ENCODE measurements at regions not wholly inside any gene's neighbourhood (a gene's known extent, or its start where the extent isn't known, plus 50 kb on each side); places are given as distances from the start of the nearest gene placed in this dataset.
A peak's percentile ranks its signal among the peaks of the same experiment; 100 is the strongest.

- no peak overlapping the region for H3K27ac ChIP-seq (ENCODE audit: low read depth, low read length)
- H3K9me3 ChIP-seq (ENCODE audit: control insufficient read depth in 3 of 3, low read length in 3 of 3), result peaks cover 0 to 3% (median 0%) of the 10 kb centered on the region in 3 donors
- no peak overlapping the region for H3K9ac ChIP-seq (ENCODE audit: low read depth in 1 of 3, low read length in 3 of 3)
These were observed 146.6 kb downstream of the GAS1 start for GRCh38 chr9:86800681-86801080.

DNA sequence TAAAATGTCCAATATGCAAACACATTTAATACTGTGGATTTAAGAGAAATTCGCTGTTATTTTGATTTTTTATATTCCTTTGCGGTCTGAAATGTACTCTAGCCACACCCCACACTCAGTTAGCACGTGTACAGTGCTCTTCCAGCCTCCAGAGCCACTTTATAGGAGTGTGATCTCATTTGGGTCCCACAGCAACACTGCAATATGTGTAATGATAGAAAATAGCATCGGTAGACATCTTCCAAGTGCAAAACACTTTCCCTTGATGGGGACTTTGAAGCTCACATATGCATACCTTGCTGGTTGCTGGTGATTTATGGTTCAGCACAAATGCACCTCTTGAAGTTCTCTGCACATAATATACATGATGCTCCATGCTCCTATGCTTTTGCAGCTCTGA is 148.3 kb downstream of the GAS1 start:
- Histone ChIP-seq H3K4me3 (ENCODE audit: low read length in 3 of 3) (no peak overlapping the region), H3K36me3 (ENCODE audit: control insufficient read depth in 3 of 3, insufficient read depth in 3 of 3, low read length in 3 of 3) (no peaks in the 10 kb centered on the region), H3K27ac (ENCODE audit: low read depth, low read length) (no peak overlapping the region), H3K27me3 (ENCODE audit: control insufficient read depth in 3 of 3, insufficient read depth in 3 of 3, low read length in 3 of 3) (peaks cover 0 to 4% (median 0%) of the 10 kb centered on the region in 3 donors), H3K4me1 (ENCODE audit: control insufficient read depth in 3 of 3, insufficient read depth in 3 of 3, low read length in 3 of 3) (peaks cover 0 to 2% (median 0%) of the 10 kb centered on the region in 3 donors), H3K9ac (ENCODE audit: low read depth in 1 of 3, low read length in 3 of 3) (no peak overlapping the region), H3K9me3 (ENCODE audit: control insufficient read depth in 3 of 3, low read length in 3 of 3) (peaks cover 0 to 3% (median 0%) of the 10 kb centered on the region in 3 donors)

More at GRCh38 chr9:86800681-86801080, 146.6 kb downstream of the GAS1 start:
- Histone ChIP-seq H3K27me3 (ENCODE audit: control insufficient read depth in 3 of 3, insufficient read depth in 3 of 3, low read length in 3 of 3) (peaks cover 0 to 4% (median 0%) of the 10 kb centered on the region in 3 donors), H3K36me3 (ENCODE audit: control insufficient read depth in 3 of 3, insufficient read depth in 3 of 3, low read length in 3 of 3) (no peaks in the 10 kb centered on the region), H3K4me3 (ENCODE audit: low read length in 3 of 3) (no peak overlapping the region), H3K4me1 (ENCODE audit: control insufficient read depth in 3 of 3, insufficient read depth in 3 of 3, low read length in 3 of 3) (peaks cover 0 to 2% (median 0%) of the 10 kb centered on the region in 3 donors)

DNA sequence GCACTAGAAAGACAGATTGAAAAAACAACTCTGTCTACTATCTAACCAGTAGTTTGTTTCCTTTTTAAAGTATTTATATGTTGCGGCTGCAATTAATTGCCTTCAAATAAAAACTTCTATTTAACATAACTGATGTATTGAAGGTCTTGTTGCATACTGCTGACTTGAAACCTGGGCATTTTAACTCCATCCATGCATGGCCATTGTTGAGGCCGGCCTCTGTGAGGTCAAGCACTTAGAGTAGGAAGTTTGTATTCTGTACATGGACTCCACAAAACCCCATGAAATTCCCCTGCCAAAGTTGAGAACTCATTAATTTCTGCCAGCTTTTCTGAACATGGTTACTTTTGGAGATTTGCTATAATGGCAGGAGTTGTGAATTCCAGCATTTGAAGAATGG is 150.6 kb downstream of the GAS1 start:
- H3K9ac ChIP-seq (ENCODE audit: low read depth in 1 of 3, low read length in 3 of 3), result no peak overlapping the region
- H3K27me3 ChIP-seq (ENCODE audit: control insufficient read depth in 3 of 3, insufficient read depth in 3 of 3, low read length in 3 of 3), result peaks cover 0 to 4% (median 0%) of the 10 kb centered on the region in 3 donors
- no peaks in the 10 kb centered on the region for H3K9me3 ChIP-seq (ENCODE audit: control insufficient read depth in 3 of 3, low read length in 3 of 3)
- H3K4me3 ChIP-seq (ENCODE audit: low read length in 3 of 3), result no peak overlapping the region
- peaks cover 0 to 2% (median 0%) of the 10 kb centered on the region in 3 donors for H3K4me1 ChIP-seq (ENCODE audit: control insufficient read depth in 3 of 3, insufficient read depth in 3 of 3, low read length in 3 of 3)
- no peaks in the 10 kb centered on the region for H3K36me3 ChIP-seq (ENCODE audit: control insufficient read depth in 3 of 3, insufficient read depth in 3 of 3, low read length in 3 of 3)
- H3K27ac ChIP-seq (ENCODE audit: low read depth, low read length), result no peak overlapping the region

DNA sequence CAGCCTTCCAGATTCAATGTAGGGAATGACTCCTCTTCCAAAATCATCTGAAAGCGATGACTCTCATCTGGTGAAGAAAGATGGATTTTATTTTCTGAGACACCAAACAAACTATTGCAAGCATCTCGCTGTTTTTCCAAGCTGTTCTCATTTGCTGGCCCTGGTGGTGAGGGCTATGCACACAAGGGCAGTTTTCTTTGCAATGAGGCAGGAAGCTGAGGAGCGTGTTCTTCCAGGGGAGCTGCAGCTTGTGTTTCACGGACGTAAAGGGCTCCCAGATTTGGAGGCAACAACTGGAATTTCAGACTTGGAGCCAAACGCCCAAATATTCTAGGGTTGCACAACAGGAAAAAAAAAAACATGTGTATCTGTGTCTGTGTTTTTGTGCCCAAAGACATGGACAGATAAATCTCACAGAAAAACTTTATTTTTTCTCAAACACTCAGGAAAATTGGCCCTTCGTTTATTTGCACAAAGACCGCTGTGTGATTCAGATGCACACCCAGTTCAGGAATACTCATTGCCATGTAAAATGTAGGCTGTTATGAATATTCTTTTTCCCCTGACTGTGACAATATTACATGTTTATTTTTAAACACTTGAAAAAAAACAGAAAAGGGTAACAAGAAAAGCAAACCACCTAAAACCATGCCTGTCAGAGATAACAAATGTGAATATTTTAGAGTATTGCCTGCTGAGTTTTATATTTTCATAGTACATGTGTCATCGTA is 151.3 kb downstream of the GAS1 start:
- Histone ChIP-seq H3K9me3 (ENCODE audit: control insufficient read depth in 3 of 3, low read length in 3 of 3) (no peaks in the 10 kb centered on the region), H3K4me3 (ENCODE audit: low read length in 3 of 3) (peak overlapping the region in 1 of 3 donors; percentile 25), H3K27me3 (ENCODE audit: control insufficient read depth in 3 of 3, insufficient read depth in 3 of 3, low read length in 3 of 3) (peaks cover 0 to 4% (median 0%) of the 10 kb centered on the region in 3 donors), H3K27ac (ENCODE audit: low read depth, low read length) (no peak overlapping the region), H3K9ac (ENCODE audit: low read depth in 1 of 3, low read length in 3 of 3) (no peak overlapping the region), H3K36me3 (ENCODE audit: control insufficient read depth in 3 of 3, insufficient read depth in 3 of 3, low read length in 3 of 3) (no peaks in the 10 kb centered on the region), H3K4me1 (ENCODE audit: control insufficient read depth in 3 of 3, insufficient read depth in 3 of 3, low read length in 3 of 3) (no peaks in the 10 kb centered on the region)

DNA sequence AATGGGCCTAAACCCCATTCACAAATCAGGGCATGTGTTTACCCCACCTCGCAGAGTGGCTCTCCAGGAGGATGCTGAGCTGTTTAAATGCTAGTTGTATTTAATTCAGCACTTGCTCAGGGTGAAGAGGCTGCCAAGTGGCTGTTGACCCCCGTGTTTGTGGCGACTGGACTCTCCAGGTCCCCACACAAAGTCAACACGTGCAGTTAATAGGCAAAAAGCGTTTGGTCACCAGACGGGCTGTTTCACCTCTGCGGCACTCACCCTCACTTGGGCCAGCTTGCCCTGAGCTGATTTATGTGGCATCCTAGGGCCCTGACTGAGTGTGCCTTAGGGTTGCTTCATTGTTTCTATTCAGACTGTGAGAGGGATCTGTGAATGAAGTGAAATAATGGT is 152.3 kb downstream of the GAS1 start:
- peak overlapping the region in 2 of 3 donors; percentile 24 to 64 for H3K4me3 ChIP-seq (ENCODE audit: low read length in 3 of 3)
- peak overlapping the region in 1 of 3 donors; percentile 25 for H3K9ac ChIP-seq (ENCODE audit: low read depth in 1 of 3, low read length in 3 of 3)
- peaks cover 0 to 4% (median 0%) of the 10 kb centered on the region in 3 donors for H3K27me3 ChIP-seq (ENCODE audit: control insufficient read depth in 3 of 3, insufficient read depth in 3 of 3, low read length in 3 of 3)
- H3K9me3 ChIP-seq (ENCODE audit: control insufficient read depth in 3 of 3, low read length in 3 of 3), result no peaks in the 10 kb centered on the region
- H3K36me3 ChIP-seq (ENCODE audit: control insufficient read depth in 3 of 3, insufficient read depth in 3 of 3, low read length in 3 of 3), result no peaks in the 10 kb centered on the region
- no peaks in the 10 kb centered on the region for H3K4me1 ChIP-seq (ENCODE audit: control insufficient read depth in 3 of 3, insufficient read depth in 3 of 3, low read length in 3 of 3)
- no peak overlapping the region for H3K27ac ChIP-seq (ENCODE audit: low read depth, low read length)

- Histone ChIP-seq H3K27me3 (ENCODE audit: control insufficient read depth in 3 of 3, insufficient read depth in 3 of 3, low read length in 3 of 3) (peaks cover 0 to 4% (median 0%) of the 10 kb centered on the region in 3 donors), H3K9ac (ENCODE audit: low read depth in 1 of 3, low read length in 3 of 3) (peak overlapping the region in 1 of 3 donors; percentile 25), H3K4me3 (ENCODE audit: low read length in 3 of 3) (peak overlapping the region in 1 of 3 donors; percentile 64), H3K36me3 (ENCODE audit: control insufficient read depth in 3 of 3, insufficient read depth in 3 of 3, low read length in 3 of 3) (no peaks in the 10 kb centered on the region), H3K4me1 (ENCODE audit: control insufficient read depth in 3 of 3, insufficient read depth in 3 of 3, low read length in 3 of 3) (no peaks in the 10 kb centered on the region), H3K27ac (ENCODE audit: low read depth, low read length) (no peak overlapping the region), H3K9me3 (ENCODE audit: control insufficient read depth in 3 of 3, low read length in 3 of 3) (no peaks in the 10 kb centered on the region)
These were observed 152.8 kb downstream of the GAS1 start for GRCh38 chr9:86794391-86795046.

- Histone ChIP-seq H3K27me3 (ENCODE audit: control insufficient read depth in 3 of 3, insufficient read depth in 3 of 3, low read length in 3 of 3) (peaks cover 0 to 4% (median 0%) of the 10 kb centered on the region in 3 donors), H3K4me1 (ENCODE audit: control insufficient read depth in 3 of 3, insufficient read depth in 3 of 3, low read length in 3 of 3) (no peaks in the 10 kb centered on the region), H3K9ac (ENCODE audit: low read depth in 1 of 3, low read length in 3 of 3) (no peak overlapping the region), H3K36me3 (ENCODE audit: control insufficient read depth in 3 of 3, insufficient read depth in 3 of 3, low read length in 3 of 3) (no peaks in the 10 kb centered on the region), H3K27ac (ENCODE audit: low read depth, low read length) (no peak overlapping the region), H3K9me3 (ENCODE audit: control insufficient read depth in 3 of 3, low read length in 3 of 3) (no peaks in the 10 kb centered on the region), H3K4me3 (ENCODE audit: low read length in 3 of 3) (no peak overlapping the region)
These were observed 155.2 kb downstream of the GAS1 start for GRCh38 chr9:86792136-86792535.

DNA sequence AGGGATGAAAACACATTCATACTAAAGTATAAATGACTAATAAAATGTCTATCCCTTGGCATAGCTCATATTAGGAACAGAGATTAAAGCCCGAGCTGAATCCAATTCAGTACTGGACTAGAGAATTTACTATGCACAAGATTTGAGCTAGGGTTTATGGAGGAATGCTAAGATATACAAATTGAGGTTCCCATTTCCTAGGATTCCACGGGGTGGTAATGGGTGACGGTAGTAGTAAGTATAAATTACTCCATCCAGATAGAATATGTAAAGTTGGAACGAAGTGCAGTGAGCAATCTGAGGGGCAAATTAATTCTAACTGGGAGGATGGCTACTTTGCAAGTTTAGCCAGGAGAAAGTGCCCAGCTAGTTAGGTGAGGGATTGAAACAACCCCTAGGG is 156.5 kb downstream of the GAS1 start:
- Histone ChIP-seq H3K27me3 (ENCODE audit: control insufficient read depth in 3 of 3, insufficient read depth in 3 of 3, low read length in 3 of 3) (no peaks in the 10 kb centered on the region), H3K4me3 (ENCODE audit: low read length in 3 of 3) (no peak overlapping the region), H3K9ac (ENCODE audit: low read depth in 1 of 3, low read length in 3 of 3) (no peak overlapping the region), H3K27ac (ENCODE audit: low read depth, low read length) (no peak overlapping the region), H3K4me1 (ENCODE audit: control insufficient read depth in 3 of 3, insufficient read depth in 3 of 3, low read length in 3 of 3) (no peaks in the 10 kb centered on the region), H3K9me3 (ENCODE audit: control insufficient read depth in 3 of 3, low read length in 3 of 3) (no peaks in the 10 kb centered on the region), H3K36me3 (ENCODE audit: control insufficient read depth in 3 of 3, insufficient read depth in 3 of 3, low read length in 3 of 3) (no peaks in the 10 kb centered on the region)

DNA sequence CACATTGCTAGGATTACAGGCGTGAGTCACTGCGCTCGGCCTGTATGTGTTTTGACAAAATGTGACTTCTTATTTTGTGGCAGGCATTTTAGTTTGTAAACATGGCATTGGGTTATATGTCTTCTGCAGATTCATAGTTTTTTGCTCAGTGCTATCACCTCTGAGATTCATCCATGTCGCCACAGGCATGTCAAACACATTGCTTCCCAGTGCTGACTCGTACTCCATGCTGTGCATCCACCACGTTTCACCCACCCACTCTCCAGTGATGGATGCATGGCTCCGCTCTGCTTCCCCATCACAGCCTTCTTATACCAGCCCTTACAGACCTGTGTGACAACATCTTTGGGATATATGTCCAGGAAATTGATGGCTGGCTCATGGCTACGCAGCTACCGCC is 158.8 kb downstream of the GAS1 start:
- Histone ChIP-seq H3K27ac (ENCODE audit: low read depth, low read length) (no peak overlapping the region), H3K9me3 (ENCODE audit: control insufficient read depth in 3 of 3, low read length in 3 of 3) (no peaks in the 10 kb centered on the region), H3K9ac (ENCODE audit: low read depth in 1 of 3, low read length in 3 of 3) (no peak overlapping the region), H3K4me1 (ENCODE audit: control insufficient read depth in 3 of 3, insufficient read depth in 3 of 3, low read length in 3 of 3) (no peaks in the 10 kb centered on the region), H3K27me3 (ENCODE audit: control insufficient read depth in 3 of 3, insufficient read depth in 3 of 3, low read length in 3 of 3) (peaks cover 0 to 2% (median 0%) of the 10 kb centered on the region in 3 donors), H3K4me3 (ENCODE audit: low read length in 3 of 3) (no peak overlapping the region), H3K36me3 (ENCODE audit: control insufficient read depth in 3 of 3, insufficient read depth in 3 of 3, low read length in 3 of 3) (no peaks in the 10 kb centered on the region)

- Histone ChIP-seq H3K9me3 (ENCODE audit: control insufficient read depth in 3 of 3, low read length in 3 of 3) (no peaks in the 10 kb centered on the region), H3K36me3 (ENCODE audit: control insufficient read depth in 3 of 3, insufficient read depth in 3 of 3, low read length in 3 of 3) (no peaks in the 10 kb centered on the region), H3K4me3 (ENCODE audit: low read length in 3 of 3) (no peak overlapping the region), H3K27me3 (ENCODE audit: control insufficient read depth in 3 of 3, insufficient read depth in 3 of 3, low read length in 3 of 3) (peaks cover 0 to 2% (median 0%) of the 10 kb centered on the region in 3 donors), H3K27ac (ENCODE audit: low read depth, low read length) (no peak overlapping the region), H3K4me1 (ENCODE audit: control insufficient read depth in 3 of 3, insufficient read depth in 3 of 3, low read length in 3 of 3) (no peaks in the 10 kb centered on the region), H3K9ac (ENCODE audit: low read depth in 1 of 3, low read length in 3 of 3) (no peak overlapping the region)
These were observed 163.4 kb downstream of the GAS1 start for GRCh38 chr9:86783884-86784283.
